ENCODE measurements at regions not wholly inside any gene's neighbourhood (a gene's known extent, or its start where the extent isn't known, plus 50 kb on each side); places are given as distances from the start of the nearest gene placed in this dataset.

- no peak for DNase-seq
Observed at GRCh38 chr5:3654515-3654914, 58.9 kb downstream of the IRX1 start.

GRCh38 chr5:3656803-3657202 is 61.2 kb downstream of the IRX1 start:
- no peak for DNase-seq

GRCh38 chr5:3657364-3658022 is 61.9 kb downstream of the IRX1 start:
- DNase-seq = no peak

GRCh38 chr5:3658929-3659328 is 63.3 kb downstream of the IRX1 start:
- DNase-seq = no peak

GRCh38 chr5:3659907-3660306 is 64.3 kb downstream of the IRX1 start:
- no peak for DNase-seq

- DNase-seq = no peak
Observed at GRCh38 chr5:3660630-3661029, 65.0 kb downstream of the IRX1 start.

GRCh38 chr5:3661755-3662296 is 66.2 kb downstream of the IRX1 start:
- DNase-seq = no peak

GRCh38 chr5:3662344-3662743 is 66.7 kb downstream of the IRX1 start:
- DNase-seq = no peak

- no peak for DNase-seq
Observed at GRCh38 chr5:3671337-3671736, 75.7 kb downstream of the IRX1 start.

GRCh38 chr5:3678801-3679200 is 83.2 kb downstream of the IRX1 start:
- DNase-seq = no peak

GRCh38 chr5:3680821-3681220 is 85.2 kb downstream of the IRX1 start:
- no peak for DNase-seq

- no peak for DNase-seq
Observed at GRCh38 chr5:3684118-3684517, 88.5 kb downstream of the IRX1 start.

- no peak for DNase-seq
Observed at GRCh38 chr5:3684771-3685354, 89.2 kb downstream of the IRX1 start.

GRCh38 chr5:3694819-3695218 is 99.2 kb downstream of the IRX1 start:
- DNase-seq = no peak

- DNase-seq = no peak
Observed at GRCh38 chr5:3695818-3696217, 100.2 kb downstream of the IRX1 start.

- no peak for DNase-seq
Observed at GRCh38 chr5:3698412-3698811, 102.8 kb downstream of the IRX1 start.

GRCh38 chr5:3701694-3702093 is 106.1 kb downstream of the IRX1 start:
- no peak for DNase-seq

- no peak for DNase-seq
Observed at GRCh38 chr5:3704661-3705060, 109.0 kb downstream of the IRX1 start.

- no peak for DNase-seq
Observed at GRCh38 chr5:3709068-3709716, 113.6 kb downstream of the IRX1 start.

GRCh38 chr5:3709717-3710348 is 114.2 kb downstream of the IRX1 start:
- no peak for DNase-seq

- no peak for DNase-seq
Observed at GRCh38 chr5:3715062-3715461, 119.4 kb downstream of the IRX1 start.

- no peak for DNase-seq
Observed at GRCh38 chr5:3729631-3730030, 134.0 kb downstream of the IRX1 start.

- no peak for DNase-seq
Observed at GRCh38 chr5:3734632-3735031, 139.0 kb downstream of the IRX1 start.

- DNase-seq = no peak
Observed at GRCh38 chr5:3736466-3736865, 140.8 kb downstream of the IRX1 start.

Data from NCI-H69 (cell line).